SW480 (cell line): ENCODE measurements at regions not wholly inside any gene's neighbourhood (a gene's known extent, or its start where the extent isn't known, plus 50 kb on each side); places are given as distances from the start of the nearest gene placed in this dataset.

Experiments
- DNase-seq: peaks from one replicate; pipeline ENCODE4 v3.0.0-alpha.2; 2016; ENCODE audit warnings: low spot score

DNA sequence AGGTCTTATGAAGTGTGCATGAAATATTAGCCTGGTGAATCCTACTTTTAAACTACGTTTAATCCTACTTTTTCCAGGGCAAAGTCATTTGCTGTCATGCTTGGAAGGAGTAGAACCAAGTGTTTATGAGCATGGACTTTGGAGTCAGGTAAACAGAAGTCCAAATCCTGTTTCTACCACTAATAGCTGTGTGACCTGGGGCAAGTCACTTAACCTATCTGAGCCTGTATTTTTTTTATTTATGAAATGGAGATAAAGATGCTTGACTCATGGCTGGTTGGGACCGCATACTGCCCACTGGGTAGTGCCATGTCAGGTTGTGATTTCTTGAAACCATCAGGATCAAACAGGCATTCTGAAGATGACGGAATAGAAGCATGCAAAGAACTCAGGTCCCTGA, 249.6 kb downstream of the BAMBI start:
- DNase-seq, result no peak

GRCh38 chr10:28928484-28928883, 251.2 kb downstream of the BAMBI start:
- no peak for DNase-seq

DNA sequence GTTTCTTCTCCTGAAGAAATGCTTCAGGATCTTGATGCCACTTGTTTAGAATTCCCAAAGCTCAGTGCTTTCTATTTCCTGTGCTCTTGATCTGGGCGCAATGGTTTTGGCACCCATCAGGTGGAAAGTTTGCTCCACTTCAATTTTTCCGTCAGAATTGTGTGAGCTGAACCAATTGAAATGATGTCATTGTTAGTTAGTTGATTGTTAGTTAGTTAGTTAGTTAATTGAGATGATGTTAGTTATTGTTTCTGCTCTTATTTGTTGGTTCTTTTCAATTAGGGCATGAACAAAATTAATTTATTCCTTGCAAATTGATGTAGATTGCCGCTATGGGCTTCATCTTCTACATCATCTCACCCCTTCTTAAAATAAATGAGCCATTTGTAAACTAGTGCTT, 252.6 kb downstream of the BAMBI start:
- no peak for DNase-seq

GRCh38 chr10:28930514-28931495, 253.5 kb downstream of the BAMBI start:
- no peak for DNase-seq

DNA sequence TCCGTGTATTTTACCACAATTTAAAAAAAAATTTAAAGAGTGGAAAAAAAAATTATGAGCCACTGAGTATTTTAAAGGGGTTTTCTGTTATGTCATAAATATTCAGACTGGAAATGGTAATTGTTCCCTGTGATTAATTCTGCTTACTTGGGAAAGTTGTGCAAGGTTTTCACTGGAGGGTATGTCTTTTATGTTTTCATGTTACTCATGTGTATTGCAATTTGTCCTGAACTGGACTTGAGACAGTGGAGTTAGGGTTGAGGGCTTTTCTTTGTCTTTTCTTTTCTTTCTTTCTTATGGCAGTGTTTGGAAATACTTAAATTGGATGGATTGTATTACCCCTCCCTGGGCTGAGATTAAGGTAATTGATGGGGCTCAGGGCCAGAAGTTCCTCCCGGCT, 257.7 kb downstream of the BAMBI start:
- DNase-seq, result no peak

GRCh38 chr10:28937959-28938358, 260.6 kb downstream of the BAMBI start:
- peak; percentile 70 for DNase-seq

DNA sequence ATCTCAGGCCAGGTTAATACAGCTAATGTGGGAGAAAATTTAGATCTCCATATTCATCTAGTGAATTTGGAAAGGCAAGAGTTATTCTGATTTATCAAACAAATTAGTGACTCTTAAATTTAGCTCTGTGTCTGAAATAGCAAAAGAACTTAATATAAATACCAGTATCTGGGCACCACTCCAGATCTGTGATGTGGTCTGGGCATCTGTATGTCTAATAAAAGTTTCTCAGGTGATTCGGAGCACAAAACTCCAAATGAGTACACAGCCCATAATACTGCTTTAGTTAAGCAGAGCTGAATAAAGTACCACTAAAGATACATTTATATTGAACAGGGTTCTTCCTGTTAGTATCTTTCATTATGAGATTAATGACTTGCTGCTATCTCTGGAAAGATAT, 261.4 kb downstream of the BAMBI start:
- peak; percentile 49 for DNase-seq

DNA sequence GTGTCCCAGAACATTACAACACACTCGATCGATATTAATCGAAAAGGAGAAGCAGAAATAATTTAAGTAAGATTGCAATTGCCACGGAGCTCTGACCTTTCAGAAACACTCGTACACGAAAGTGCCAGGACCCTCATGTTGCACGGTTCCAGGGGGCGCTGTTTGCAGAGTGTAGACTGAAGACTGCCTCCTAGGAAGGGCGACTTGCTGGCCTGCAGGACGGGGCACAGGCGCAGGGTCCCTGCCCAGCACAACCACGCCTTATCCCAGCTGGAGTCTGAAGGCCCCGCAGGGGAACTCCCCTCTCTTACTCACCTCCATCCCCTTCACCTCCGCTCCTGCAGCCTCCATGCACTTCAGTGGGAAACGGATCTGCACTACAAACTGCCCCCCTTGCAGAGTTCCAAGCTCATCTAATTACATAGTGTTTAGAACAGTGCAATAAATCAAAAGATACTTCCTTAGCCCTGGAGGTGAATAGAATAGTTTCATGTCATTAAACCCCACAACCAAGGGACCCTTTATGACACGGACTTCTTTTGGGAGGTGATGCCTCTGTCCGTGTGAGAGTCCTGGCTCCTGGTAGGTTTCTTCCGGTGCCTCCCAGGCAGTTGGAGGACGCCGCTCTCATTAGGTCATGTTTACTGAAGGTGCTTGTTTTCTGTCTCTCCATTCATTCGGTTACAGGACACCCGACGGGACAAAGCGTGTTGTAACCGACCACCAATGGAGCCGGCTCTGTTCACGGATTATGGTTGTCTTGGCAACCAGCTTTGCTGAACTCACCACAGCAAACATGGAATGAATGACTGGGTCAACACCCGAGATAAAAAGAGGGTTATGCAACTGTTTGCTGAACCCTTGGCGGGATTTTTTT, 262.2 kb downstream of the BAMBI start:
- peak; percentile 99 for DNase-seq

DNA sequence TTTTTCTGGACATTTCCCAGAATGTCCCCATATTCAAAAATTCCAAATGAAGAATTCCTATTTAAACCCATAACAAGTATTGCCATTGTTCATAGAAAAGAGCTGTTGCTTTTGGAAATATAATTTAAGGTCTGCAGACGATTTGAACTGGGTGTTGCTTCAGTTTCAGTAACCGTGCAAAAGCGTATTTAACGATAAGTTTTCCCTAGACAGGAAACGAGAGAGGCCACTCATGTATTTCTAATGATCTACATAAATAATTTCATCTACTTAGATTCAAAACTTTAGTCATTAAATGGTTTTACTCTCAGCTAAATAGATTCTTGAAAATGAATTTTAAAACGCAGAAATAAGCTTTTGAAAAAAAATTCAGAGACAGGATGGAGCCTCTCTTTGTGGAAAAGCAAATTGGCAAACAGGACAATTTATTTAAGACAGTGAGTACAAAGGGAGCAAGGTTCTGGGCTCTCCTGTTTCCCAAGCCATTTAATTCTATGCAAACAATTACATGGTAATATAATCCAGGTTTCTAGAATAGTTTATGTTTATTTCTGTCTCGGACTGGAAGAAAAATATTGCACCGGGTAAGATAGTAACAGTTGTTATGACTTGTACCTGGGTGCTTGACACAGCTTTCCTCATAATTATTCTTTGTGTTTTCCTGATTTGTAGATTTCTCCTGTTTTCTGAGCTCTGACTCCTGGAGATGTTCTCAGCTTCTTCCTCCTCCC, 263.0 kb downstream of the BAMBI start:
- no peak for DNase-seq

DNA sequence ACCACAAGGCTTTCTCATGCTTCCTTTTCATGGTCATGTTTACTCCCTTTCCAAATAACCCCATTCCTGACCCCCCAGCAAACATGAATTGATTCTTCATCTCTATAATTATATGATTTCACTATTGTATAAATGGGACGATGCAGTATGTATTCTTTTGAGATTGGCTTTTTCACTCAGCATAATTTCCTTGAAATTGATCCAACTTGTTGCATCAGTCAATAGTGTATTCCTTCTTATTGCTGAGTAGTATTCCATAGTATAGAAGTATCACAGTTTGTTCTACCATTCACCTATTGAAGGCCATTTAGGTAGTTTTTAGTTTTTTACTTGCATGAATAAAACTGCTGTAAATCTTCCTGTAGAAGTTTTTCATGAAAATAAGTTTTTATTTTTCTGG, 264.7 kb downstream of the BAMBI start:
- DNase-seq, result no peak

DNA sequence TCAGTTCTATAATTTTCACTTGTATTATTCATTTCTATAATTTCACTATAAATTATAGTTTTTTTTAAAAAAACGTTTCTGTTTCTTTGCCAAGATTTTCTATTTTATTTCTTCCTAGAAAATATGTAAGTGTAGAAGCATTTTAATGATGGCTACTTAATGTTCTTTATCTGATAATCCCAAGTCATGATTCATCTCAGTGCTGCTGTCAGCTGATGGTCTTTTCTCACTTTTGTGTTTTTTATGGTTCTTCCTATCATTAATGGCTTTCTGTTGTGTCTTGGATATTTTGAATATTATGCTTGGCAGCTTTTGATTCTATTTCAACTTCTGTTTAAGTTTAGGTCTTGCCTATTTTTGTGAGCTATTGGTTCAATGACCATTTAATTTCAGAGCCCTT, 268.6 kb downstream of the BAMBI start:
- no peak for DNase-seq

DNA sequence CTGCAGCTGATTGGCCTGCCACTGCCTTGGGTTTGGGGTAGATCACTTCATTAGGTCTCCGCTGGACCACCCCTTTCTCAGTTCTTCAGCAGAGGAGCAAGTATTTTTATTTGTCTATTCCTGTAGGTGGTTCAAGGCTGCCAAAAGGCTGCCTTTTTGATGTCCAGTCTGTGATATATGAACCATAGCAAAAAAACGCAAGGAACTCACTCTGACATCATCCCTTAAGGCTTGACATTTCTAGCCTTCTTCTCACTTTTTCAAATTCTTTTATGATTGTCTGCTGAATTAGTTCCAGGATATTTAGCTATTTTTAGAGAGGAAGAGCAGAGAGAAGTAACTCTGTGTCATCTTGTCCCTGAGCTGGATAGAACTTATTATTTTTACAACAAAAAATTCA, 269.2 kb downstream of the BAMBI start:
- no peak for DNase-seq

DNA sequence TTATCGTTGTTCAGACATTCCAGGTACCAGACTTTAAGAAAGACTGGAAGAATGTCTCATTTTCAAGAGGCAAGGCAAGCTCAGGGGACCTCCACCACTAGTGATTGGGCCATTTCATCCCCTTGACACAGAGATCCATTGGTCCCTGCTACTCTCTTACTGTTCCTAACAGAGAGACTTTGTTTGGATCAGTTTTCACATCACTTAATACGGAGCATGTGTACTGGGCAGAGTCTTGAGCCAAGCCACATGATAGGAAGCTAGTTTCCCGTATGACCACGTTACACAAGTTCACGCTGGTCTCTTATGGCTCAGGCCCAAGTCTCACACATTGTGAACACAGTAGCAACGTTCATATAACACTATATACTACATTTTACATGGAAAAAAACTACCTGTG, 269.9 kb downstream of the BAMBI start:
- DNase-seq, result no peak

- no peak for DNase-seq
Measured at GRCh38 chr10:28948046-28948445, 270.7 kb downstream of the BAMBI start.

GRCh38 chr10:28949005-28950004, 272.0 kb downstream of the BAMBI start:
- DNase-seq, result peak; percentile 78

GRCh38 chr10:28951484-28951883, 274.2 kb downstream of the BAMBI start:
- no peak for DNase-seq

DNA sequence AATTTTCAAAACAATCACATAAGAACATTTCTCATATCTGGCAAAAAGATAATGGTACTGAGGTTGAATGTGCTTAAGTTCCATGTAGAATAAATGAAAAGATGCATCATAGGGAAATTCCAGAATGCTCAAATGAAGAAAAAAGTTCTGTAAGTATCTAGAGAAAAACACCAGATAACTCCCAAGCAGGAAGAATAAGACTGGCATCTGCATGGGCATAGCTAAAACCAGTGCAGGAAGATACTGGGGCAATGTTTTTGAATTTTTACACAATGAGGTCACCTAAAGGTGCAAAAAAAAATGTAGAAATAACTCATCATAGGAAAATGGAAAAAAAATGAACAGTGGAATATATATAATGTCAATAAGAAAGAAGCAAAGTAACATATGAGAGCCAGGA, 275.2 kb downstream of the BAMBI start:
- DNase-seq, result no peak

GRCh38 chr10:28954211-28954610, 276.9 kb downstream of the BAMBI start:
- no peak for DNase-seq

DNA sequence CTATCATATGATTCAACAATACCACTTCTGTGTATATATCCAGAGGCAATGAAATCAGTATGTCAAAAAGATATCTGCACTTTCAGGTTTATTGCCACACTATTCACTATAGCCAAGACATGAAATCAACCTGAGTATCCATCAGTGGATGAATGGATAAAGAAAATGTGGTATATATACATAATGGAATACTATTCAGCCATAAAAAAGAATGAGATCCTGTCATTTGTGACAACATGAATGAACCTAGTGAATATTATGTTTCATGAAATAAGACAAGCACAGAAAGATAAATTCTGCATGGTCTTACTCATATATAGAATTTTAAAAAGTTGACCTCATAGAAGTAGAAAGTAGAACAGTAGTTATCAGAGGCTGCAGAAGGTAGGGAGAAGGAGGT, 281.1 kb downstream of the BAMBI start:
- no peak for DNase-seq

- DNase-seq, result no peak
Measured at GRCh38 chr10:28959850-28960501, 282.7 kb downstream of the BAMBI start.
